Gastroesophageal sphincter (tissue), 4 donors: ENCODE measurements at regions not wholly inside any gene's neighbourhood (a gene's known extent, or its start where the extent isn't known, plus 50 kb on each side); places are given as distances from the start of the nearest gene placed in this dataset.

ENCODE experiments used
- ATAC-seq: fragments of 150-250 bp; one replicate; pipeline ENCODE4 v1.9.1; 2016; ENCODE audit warnings: mild to moderate bottlenecking, moderate library complexity
- H3K27ac ChIP-seq, 4 donors: fragments of 200-600 bp; sonication (generic) in 3 of 4; 1 replicate in 3 of 4; 2 replicates in 1 of 4; pipeline ENCODE4 v1.5.1; 2016 to 2019
- H3K27me3 ChIP-seq: fragments of 200-600 bp; sonication (generic); one replicate; pipeline ENCODE4 v1.5.1; 2019
- H3K36me3 ChIP-seq, 2 donors: fragments of 200-600 bp; sonication (generic); one replicate each; pipeline ENCODE4 v1.5.1; 2019; ENCODE audit warnings: control low read depth in 1 of 2
- H3K4me1 ChIP-seq, 3 donors: fragments of 200-600 bp; sonication (generic); 1 replicate in 2 of 3; 2 replicates in 1 of 3; pipeline ENCODE4 v1.5.1; 2016 to 2019; ENCODE audit warnings: control low read depth in 2 of 3
- H3K4me3 ChIP-seq, 2 donors: fragments of 200-600 bp; sonication (generic); one replicate each; pipeline ENCODE4 v1.5.1; 2019; ENCODE audit warnings: mild to moderate bottlenecking in 1 of 2, moderate library complexity in 1 of 2
- H3K9me3 ChIP-seq, 3 donors: fragments of 200-600 bp; sonication (generic); one replicate each; pipeline ENCODE4 v1.5.1; 2017 to 2019; ENCODE audit warnings: control low read depth in 2 of 3
- EP300 ChIP-seq: sonication (generic); formaldehyde crosslinking; IDR thresholded peaks from one replicate; pipeline ENCODE4 v1.6.1; 2017; ENCODE audit warnings: antibody characterized with exemption, mild to moderate bottlenecking
- POLR2A ChIP-seq, 2 donors: fragments of 450-650 bp; IDR thresholded peaks; one replicate each; pipeline ENCODE4 v1.6.1; 2017; ENCODE audit warnings: antibody characterized with exemption in 2 of 2, mild to moderate bottlenecking in 2 of 2, moderate library complexity in 1 of 2
- POLR2AphosphoS5 ChIP-seq: sonication (generic); formaldehyde crosslinking; IDR thresholded peaks from one replicate; pipeline ENCODE4 v1.6.1; 2017; ENCODE audit warnings: antibody characterized with exemption
- WGBS, 2 donors: methylation state at CpG; one replicate each; pipeline ENCODE4 v1.1.5; 2018; ENCODE audit warnings: low coverage in 1 of 2; 5-methylcytosine and 5-hydroxymethylcytosine counted together
- TF ChIP-seq, protein P1 (sequence below), 4 experiments: fragments of 200-600 bp in 2 of 4; fragments of 450-650 bp in 2 of 4; sonication (generic) in 1 of 4; IDR thresholded peaks; one replicate each; pipeline ENCODE4 v1.5.1; 2017 to 2019; ENCODE audit warnings: antibody characterized with exemption in 4 of 4, mild to moderate bottlenecking in 2 of 4, moderate library complexity in 2 of 4

DNA sequence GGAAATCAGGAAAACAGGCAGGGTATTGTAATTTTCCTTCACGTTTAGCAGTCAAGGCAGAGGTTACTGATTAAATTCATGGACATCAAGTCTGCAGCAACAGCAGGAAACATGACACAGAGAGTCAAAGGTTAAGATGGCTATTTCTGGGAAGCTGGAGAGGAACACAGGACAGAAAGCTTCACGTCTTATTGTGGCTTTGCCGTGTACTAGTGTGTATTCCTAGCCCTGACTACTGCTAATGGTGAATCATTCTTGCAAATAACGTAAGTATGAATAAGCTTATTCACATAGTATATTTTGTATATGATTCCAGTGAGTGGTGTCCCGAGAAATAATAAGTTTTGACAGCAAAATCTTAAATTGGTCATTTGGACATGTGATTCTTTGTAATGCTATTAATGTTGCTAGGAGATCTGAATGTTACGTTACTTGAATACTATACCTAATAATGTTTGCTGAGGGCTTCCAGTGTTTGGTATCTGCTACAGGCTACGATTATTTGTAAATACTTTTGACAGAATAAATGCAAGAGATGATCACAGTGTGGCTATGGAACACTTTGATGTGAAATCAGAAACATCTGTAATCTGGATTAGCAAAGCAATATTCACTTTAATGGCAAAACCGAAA lies 77.4 kb downstream of the DISP1 start:
- no peak for TF ChIP-seq POLR2A (IDR thresholded peaks at IDR 0.05)
- TF ChIP-seq POLR2AphosphoS5: peak; percentile 16
- Histone ChIP-seq H3K36me3 (peaks cover 0 to 4% of the 10 kb centered on the region in 2 donors), H3K9me3 (no peaks in the 10 kb centered on the region), H3K4me3 (no peak overlapping the region), H3K4me1 (peaks cover 0 to 15% (median 4%) of the 10 kb centered on the region in 3 donors), H3K27ac (no peak overlapping the region), H3K27me3 (no peaks in the 10 kb centered on the region)
- 66 to 68% methylated on average over 8 of the region's 8 CpGs for WGBS, 2 donors
- ATAC-seq: no peak

DNA sequence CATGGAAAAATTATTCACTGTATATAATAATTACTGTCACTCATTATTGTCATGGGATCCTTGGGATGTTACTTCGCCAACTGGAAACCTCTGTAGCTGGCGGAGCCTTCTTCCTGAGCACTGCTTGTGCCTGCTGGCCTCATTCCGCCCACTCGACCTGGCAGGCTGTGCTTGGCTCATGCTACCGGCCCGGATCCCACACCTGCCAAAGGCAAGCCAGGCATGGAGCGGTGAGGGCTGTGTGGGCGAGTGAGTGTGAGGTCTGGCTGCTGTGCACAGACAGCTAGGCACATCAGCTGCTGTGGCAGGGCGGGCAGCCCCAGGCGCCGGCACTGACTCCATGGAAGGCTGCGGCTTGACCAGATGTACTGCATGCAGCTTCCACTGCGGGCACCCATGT lies 78.4 kb downstream of the DISP1 start:
- Histone ChIP-seq H3K27ac (no peak overlapping the region), H3K27me3 (no peaks in the 10 kb centered on the region), H3K4me3 (no peak overlapping the region), H3K9me3 (no peaks in the 10 kb centered on the region), H3K4me1 (peaks cover 0 to 21% (median 4%) of the 10 kb centered on the region in 3 donors), H3K36me3 (peaks cover 0 to 4% of the 10 kb centered on the region in 2 donors)
- 89% methylated on average over 11 of the region's 13 CpGs; no CpG with 5 or more reads in 1 of the 2 donors for WGBS, 2 donors
- no peak for ATAC-seq
- TF ChIP-seq, protein P1, sequence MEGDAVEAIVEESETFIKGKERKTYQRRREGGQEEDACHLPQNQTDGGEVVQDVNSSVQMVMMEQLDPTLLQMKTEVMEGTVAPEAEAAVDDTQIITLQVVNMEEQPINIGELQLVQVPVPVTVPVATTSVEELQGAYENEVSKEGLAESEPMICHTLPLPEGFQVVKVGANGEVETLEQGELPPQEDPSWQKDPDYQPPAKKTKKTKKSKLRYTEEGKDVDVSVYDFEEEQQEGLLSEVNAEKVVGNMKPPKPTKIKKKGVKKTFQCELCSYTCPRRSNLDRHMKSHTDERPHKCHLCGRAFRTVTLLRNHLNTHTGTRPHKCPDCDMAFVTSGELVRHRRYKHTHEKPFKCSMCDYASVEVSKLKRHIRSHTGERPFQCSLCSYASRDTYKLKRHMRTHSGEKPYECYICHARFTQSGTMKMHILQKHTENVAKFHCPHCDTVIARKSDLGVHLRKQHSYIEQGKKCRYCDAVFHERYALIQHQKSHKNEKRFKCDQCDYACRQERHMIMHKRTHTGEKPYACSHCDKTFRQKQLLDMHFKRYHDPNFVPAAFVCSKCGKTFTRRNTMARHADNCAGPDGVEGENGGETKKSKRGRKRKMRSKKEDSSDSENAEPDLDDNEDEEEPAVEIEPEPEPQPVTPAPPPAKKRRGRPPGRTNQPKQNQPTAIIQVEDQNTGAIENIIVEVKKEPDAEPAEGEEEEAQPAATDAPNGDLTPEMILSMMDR (IDR thresholded peaks at IDR 0.05): no peak
- TF ChIP-seq POLR2AphosphoS5 (no peak), POLR2A (IDR thresholded peaks at IDR 0.05) (no peak), EP300 (no peak)

DNA sequence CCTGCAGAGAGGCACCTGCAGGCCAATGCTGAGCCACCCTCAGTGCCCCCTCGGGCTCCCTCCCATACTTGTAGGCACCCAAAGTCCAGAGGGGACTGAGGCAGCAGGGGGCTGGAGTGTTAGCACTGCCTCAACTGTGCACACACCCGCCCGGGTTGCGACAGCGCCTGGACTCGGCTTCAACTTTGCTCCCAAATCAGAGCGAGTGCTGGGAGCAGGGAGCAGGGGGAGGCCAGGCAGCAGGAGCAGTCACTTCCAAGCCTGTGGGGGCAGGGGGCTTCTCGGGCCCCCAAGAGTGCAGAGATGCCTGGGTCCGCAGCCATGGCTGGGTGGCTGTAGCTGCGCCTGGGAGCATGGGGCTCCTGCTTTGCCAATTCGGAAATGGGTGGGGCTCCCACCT lies 79.5 kb downstream of the DISP1 start:
- H3K4me3 ChIP-seq: no peak overlapping the region
- peaks cover 0 to 22% (median 4%) of the 10 kb centered on the region in 3 donors for H3K4me1 ChIP-seq
- peaks cover 0 to 4% of the 10 kb centered on the region in 2 donors for H3K36me3 ChIP-seq
- no peak overlapping the region for H3K27ac ChIP-seq
- no peak for ATAC-seq
- no peak for TF ChIP-seq POLR2AphosphoS5
- TF ChIP-seq, protein P1 (IDR thresholded peaks at IDR 0.05): no peak
- no peak for TF ChIP-seq POLR2A (IDR thresholded peaks at IDR 0.05)
- TF ChIP-seq EP300: no peak
- no peaks in the 10 kb centered on the region for H3K9me3 ChIP-seq
- no peaks in the 10 kb centered on the region for H3K27me3 ChIP-seq
- no CpG with 5 or more reads among the region's 11 CpGs for WGBS, 2 donors

DNA sequence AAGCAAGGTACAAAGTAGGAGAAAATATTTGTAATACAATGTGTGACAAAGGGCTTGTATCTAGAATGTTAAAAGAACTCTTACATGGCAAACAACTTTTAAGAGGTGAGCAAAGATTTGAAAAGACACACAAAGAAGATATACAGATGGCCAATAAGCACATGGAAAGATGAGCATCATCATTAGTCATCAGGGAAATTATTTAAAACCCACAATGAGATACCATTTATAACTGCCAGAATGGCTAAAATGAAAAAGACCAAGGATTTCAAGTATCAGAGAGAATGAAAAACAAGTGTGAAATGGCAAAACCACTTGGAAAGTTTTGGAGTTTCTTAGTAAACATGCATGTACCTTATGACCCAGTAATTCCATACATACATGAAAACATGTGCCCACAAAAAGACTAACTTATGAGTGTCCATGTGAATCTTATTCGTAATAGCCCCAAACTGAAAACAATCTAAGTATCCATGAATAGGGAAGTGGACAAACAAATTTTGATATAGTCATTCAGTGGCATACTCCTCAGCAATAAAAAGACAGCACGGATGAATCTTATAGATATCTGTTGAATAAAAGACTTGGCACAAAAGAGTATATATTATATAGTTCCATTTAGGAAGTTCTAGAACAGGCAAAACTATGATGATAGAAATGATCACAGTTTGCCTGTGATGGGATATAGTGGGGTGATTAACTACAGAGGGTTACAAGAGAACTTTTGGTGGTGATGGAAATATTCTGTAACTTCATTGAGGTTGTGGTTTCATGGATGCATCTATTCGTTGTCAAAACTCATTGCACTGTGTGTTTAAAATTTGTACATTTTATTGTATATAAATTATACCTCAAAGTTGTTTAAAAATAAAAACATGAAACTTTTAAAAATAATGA lies 82.0 kb downstream of the DISP1 start:
- no peak for ATAC-seq
- no peaks in the 10 kb centered on the region for H3K27me3 ChIP-seq
- peaks cover 0 to 4% of the 10 kb centered on the region in 2 donors for H3K36me3 ChIP-seq
- no peaks in the 10 kb centered on the region for H3K9me3 ChIP-seq
- H3K4me1 ChIP-seq: peaks cover 0 to 21% (median 4%) of the 10 kb centered on the region in 3 donors
- TF ChIP-seq, protein P1 (IDR thresholded peaks at IDR 0.05): no peak
- H3K27ac ChIP-seq: no peak overlapping the region
- H3K4me3 ChIP-seq: peak overlapping the region in 1 of 2 donors; percentile 25
- 60 to 66% methylated on average over 3 of the region's 3 CpGs for WGBS, 2 donors

DNA sequence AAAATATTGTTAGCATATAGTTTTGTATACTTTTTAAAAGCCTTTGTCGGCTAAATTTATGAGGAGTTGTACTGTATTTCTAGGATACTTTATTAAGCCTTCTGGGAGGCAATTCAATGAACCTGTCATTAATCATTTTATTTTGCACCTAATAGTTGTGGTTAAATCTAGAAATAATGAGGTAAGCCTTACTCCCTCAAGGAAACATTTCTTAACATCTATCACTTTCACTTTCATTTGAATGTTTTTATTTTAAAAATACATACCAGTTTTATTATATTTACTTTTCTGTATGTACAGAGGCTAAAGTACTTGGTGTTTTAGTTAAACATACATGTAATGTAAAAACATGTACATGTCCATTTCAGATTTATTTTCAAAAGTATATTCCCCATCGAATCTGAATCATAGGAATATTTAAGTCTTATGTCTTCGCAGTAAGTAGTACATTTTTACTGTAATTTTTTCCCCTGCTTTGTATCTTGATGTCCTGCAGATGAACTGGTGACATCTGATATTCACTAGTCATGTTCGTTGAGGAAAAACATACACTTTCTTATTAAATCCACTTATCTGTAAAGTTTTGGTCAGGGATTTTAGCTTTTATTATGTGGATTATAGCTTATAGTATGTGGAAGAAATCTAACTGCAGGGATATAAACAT lies 82.8 kb downstream of the DISP1 start:
- no peak for ATAC-seq
- Histone ChIP-seq H3K9me3 (no peaks in the 10 kb centered on the region), H3K27me3 (no peaks in the 10 kb centered on the region), H3K27ac (peak overlapping the region in 1 of 4 donors; percentile 53), H3K4me3 (peak overlapping the region; percentile 25 to 32), H3K4me1 (peaks cover 0 to 21% (median 4%) of the 10 kb centered on the region in 3 donors), H3K36me3 (peaks cover 0 to 4% of the 10 kb centered on the region in 2 donors)
- TF ChIP-seq POLR2AphosphoS5 (no peak), EP300 (no peak), POLR2A (IDR thresholded peaks at IDR 0.05) (no peak)
- TF ChIP-seq, protein P1 (IDR thresholded peaks at IDR 0.05): no peak
- 12 to 19% methylated on average over 4 of the region's 4 CpGs for WGBS, 2 donors
